ENCODE measurements at regions not wholly inside any gene's neighbourhood (a gene's known extent, or its start where the extent isn't known, plus 50 kb on each side); places are given as distances from the start of the nearest gene placed in this dataset.

DNA sequence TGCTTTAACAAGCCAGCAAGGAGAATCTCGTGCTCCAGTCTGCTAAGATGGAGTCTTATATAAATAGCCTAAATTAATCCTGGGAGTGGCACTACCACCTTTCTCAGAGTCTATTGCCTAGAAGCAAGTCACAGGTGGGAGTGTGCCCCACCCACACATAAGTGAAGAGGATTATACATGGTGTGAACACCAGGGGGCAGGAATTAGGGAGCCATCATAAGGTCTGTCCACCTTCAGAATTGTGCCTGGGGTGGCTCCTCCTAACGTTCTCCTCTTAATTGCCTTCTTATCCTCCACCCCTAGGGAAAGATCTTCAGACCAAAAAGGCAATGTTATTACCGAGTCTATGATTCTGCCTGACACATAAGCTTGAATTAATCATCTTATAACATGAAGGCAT lies 276.8 kb upstream of the SESN3 start:
- POLR2A ChIA-PET, result no interaction called here
- Histone ChIP-seq H3K27ac (ENCODE audit: low read length in 2 of 2) (no peak overlapping the region), H3K4me3 (ENCODE audit: control extremely low read depth in 1 of 5, extremely low read depth in 1 of 5, insufficient read depth in 1 of 5, low read depth in 2 of 5, low read length in 4 of 5) (no peak overlapping the region), H3K4me2 (replicated peaks; ENCODE audit: low read depth, low read length, poor library complexity, severe bottlenecking) (no peak overlapping the region), H2AFZ (ENCODE audit: insufficient read depth, low read depth, low read length, poor library complexity, severe bottlenecking) (no peak overlapping the region), H3K79me2 (ENCODE audit: control insufficient read depth, insufficient read depth, low read length) (no peaks in the 10 kb centered on the region), H3K9me3 (ENCODE audit: control extremely low read depth in 1 of 3, control insufficient read depth in 2 of 3, insufficient read depth in 1 of 3, low read length in 2 of 3) (no peaks in the 10 kb centered on the region), H3K27me3 (replicated peaks in 1 of 4; ENCODE audit: control extremely low read depth in 1 of 4, control insufficient read depth in 3 of 4, insufficient read depth in 4 of 4, low read length in 3 of 4) (no peaks in the 10 kb centered on the region), H4K20me1 (ENCODE audit: control insufficient read depth, insufficient read depth, low read length, poor library complexity, severe bottlenecking) (no peaks in the 10 kb centered on the region), H3K9ac (ENCODE audit: low read length) (no peak overlapping the region), H3K4me1 (ENCODE audit: control insufficient read depth in 2 of 2, insufficient read depth in 2 of 2, low read length in 2 of 2) (peaks cover 4 to 6% of the 10 kb centered on the region in 2 donors), H3K36me3 (replicated peaks in 1 of 2; ENCODE audit: control extremely low read depth in 1 of 2, control insufficient read depth in 1 of 2, extremely low read depth in 1 of 2, insufficient read depth in 2 of 2, low read length in 1 of 2) (no peaks in the 10 kb centered on the region)
- H3K4me1 Mint-ChIP-seq, result peaks cover 8% of the 10 kb centered on the region
- DNase-seq (no peak), ATAC-seq (ENCODE audit: low read depth) (no peak)
- H3K27ac Mint-ChIP-seq, result no peak overlapping the region
- peaks cover 8% of the 10 kb centered on the region for H3K27me3 Mint-ChIP-seq
- intact Hi-C loops (cut with micrococcal nuclease), result no loop called here
- H3K9me3 Mint-ChIP-seq (ENCODE audit: insufficient read depth), result no peaks in the 10 kb centered on the region
- CTCF ChIA-PET, result interaction anchor here (0.5 to 1.5 kb wide), 4 partner anchors 9 to 279 kb away, joined by 3 to 5 read pairs (median 3); no protein-coding TSS in a partner anchor
- WGBS (ENCODE audit: insufficient coverage), result no CpG with 5 or more reads among the region's 3 CpGs
- no peak for TF ChIP-seq EZH2 (IDR thresholded peaks at IDR 0.05; ENCODE audit: borderline replicate concordance, insufficient read depth, low read depth, low read length, poor library complexity, severe bottlenecking)
- TF ChIP-seq, protein P1, sequence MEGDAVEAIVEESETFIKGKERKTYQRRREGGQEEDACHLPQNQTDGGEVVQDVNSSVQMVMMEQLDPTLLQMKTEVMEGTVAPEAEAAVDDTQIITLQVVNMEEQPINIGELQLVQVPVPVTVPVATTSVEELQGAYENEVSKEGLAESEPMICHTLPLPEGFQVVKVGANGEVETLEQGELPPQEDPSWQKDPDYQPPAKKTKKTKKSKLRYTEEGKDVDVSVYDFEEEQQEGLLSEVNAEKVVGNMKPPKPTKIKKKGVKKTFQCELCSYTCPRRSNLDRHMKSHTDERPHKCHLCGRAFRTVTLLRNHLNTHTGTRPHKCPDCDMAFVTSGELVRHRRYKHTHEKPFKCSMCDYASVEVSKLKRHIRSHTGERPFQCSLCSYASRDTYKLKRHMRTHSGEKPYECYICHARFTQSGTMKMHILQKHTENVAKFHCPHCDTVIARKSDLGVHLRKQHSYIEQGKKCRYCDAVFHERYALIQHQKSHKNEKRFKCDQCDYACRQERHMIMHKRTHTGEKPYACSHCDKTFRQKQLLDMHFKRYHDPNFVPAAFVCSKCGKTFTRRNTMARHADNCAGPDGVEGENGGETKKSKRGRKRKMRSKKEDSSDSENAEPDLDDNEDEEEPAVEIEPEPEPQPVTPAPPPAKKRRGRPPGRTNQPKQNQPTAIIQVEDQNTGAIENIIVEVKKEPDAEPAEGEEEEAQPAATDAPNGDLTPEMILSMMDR (IDR thresholded peaks at IDR 0.05), result no peak
- no peak overlapping the region for H3K4me3 Mint-ChIP-seq

GRCh38 chr11:95506777-95507176 lies 275.8 kb upstream of the SESN3 start:
- ATAC-seq (ENCODE audit: low read depth) (no peak), DNase-seq (no peak)
- H2AFZ ChIP-seq (ENCODE audit: insufficient read depth, low read depth, low read length, poor library complexity, severe bottlenecking), result no peak overlapping the region
- H3K9me3 Mint-ChIP-seq (ENCODE audit: insufficient read depth), result no peaks in the 10 kb centered on the region
- H3K27me3 ChIP-seq (replicated peaks in 1 of 4; ENCODE audit: control extremely low read depth in 1 of 4, control insufficient read depth in 3 of 4, insufficient read depth in 4 of 4, low read length in 3 of 4), result no peaks in the 10 kb centered on the region
- no peak overlapping the region for H3K4me3 Mint-ChIP-seq
- H3K79me2 ChIP-seq (ENCODE audit: control insufficient read depth, insufficient read depth, low read length), result no peaks in the 10 kb centered on the region
- peaks cover 8% of the 10 kb centered on the region for H3K27me3 Mint-ChIP-seq
- H3K27ac Mint-ChIP-seq, result no peak overlapping the region
- H3K4me1 Mint-ChIP-seq, result peaks cover 8% of the 10 kb centered on the region
- H3K4me3 ChIP-seq (ENCODE audit: control extremely low read depth in 1 of 5, extremely low read depth in 1 of 5, insufficient read depth in 1 of 5, low read depth in 2 of 5, low read length in 4 of 5), result no peak overlapping the region
- CTCF ChIA-PET, result no interaction called here
- TF ChIP-seq, protein P1 (IDR thresholded peaks at IDR 0.05), result no peak
- TF ChIP-seq EZH2 (IDR thresholded peaks at IDR 0.05; ENCODE audit: borderline replicate concordance, insufficient read depth, low read depth, low read length, poor library complexity, severe bottlenecking), result no peak
- POLR2A ChIA-PET, result no interaction called here
- no peaks in the 10 kb centered on the region for H3K36me3 ChIP-seq (replicated peaks in 1 of 2; ENCODE audit: control extremely low read depth in 1 of 2, control insufficient read depth in 1 of 2, extremely low read depth in 1 of 2, insufficient read depth in 2 of 2, low read length in 1 of 2)
- no peaks in the 10 kb centered on the region for H4K20me1 ChIP-seq (ENCODE audit: control insufficient read depth, insufficient read depth, low read length, poor library complexity, severe bottlenecking)
- peaks cover 4 to 6% of the 10 kb centered on the region in 2 donors for H3K4me1 ChIP-seq (ENCODE audit: control insufficient read depth in 2 of 2, insufficient read depth in 2 of 2, low read length in 2 of 2)
- no peak overlapping the region for H3K27ac ChIP-seq (ENCODE audit: low read length in 2 of 2)
- H3K9me3 ChIP-seq (ENCODE audit: control extremely low read depth in 1 of 3, control insufficient read depth in 2 of 3, insufficient read depth in 1 of 3, low read length in 2 of 3), result no peaks in the 10 kb centered on the region
- H3K9ac ChIP-seq (ENCODE audit: low read length), result no peak overlapping the region
- 100% methylated on average over 1 of the region's 2 CpGs for WGBS (ENCODE audit: insufficient coverage)
- H3K4me2 ChIP-seq (replicated peaks; ENCODE audit: low read depth, low read length, poor library complexity, severe bottlenecking), result no peak overlapping the region
- intact Hi-C loops (cut with micrococcal nuclease), result no loop called here

All from B cell (primary cell).